ENCODE measurements at regions not wholly inside any gene's neighbourhood (a gene's known extent, or its start where the extent isn't known, plus 50 kb on each side); places are given as distances from the start of the nearest gene placed in this dataset.

- TF ChIP-seq CTCF (IDR thresholded peaks at IDR 0.05; ENCODE audit: low read depth, low read length) (no peak), EZH2phosphoT487 (IDR thresholded peaks at IDR 0.05; ENCODE audit: low read depth) (no peak)
Measured at GRCh38 chr1:222097588-222097987, 355.7 kb upstream of the DUSP10 start.
